ENCODE measurements at regions not wholly inside any gene's neighbourhood (a gene's known extent, or its start where the extent isn't known, plus 50 kb on each side); places are given as distances from the start of the nearest gene placed in this dataset.

DNA sequence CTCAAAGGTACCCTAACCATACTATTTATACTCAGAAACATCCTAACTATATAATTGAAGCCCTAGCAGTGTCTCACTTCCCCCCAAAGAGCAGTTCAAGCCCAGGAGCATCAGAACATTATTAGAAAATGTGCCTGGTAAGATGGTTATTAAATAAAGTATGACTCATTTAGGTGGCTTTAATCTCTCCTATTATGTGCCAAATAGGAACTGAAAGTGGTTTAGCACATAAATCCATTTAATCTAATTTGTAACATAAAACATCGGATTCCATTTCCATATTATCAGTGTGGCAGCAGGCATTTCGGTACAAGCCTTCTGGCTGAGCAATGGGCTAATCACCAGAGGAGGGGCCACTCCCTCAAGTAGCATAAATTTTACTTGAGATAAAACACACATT is 395.2 kb upstream of the TMTC1 start:
- ChIA-PET CTCF (interaction anchor here (0.6 to 0.7 kb wide), 2 partner anchors 118 to 629 kb away, joined by 3 read pairs; no protein-coding TSS in a partner anchor), POLR2A (no interaction called here)
- intact Hi-C loops (cut with micrococcal nuclease): no loop called here
- Mint-ChIP-seq H3K4me3 (ENCODE audit: unreplicated experiment) (no peak overlapping the region), H3K9me3 (ENCODE audit: unreplicated experiment) (peaks cover 7% of the 10 kb centered on the region), H3K27ac (ENCODE audit: low read depth, unreplicated experiment) (no peak overlapping the region), H3K27me3 (ENCODE audit: insufficient read depth, unreplicated experiment) (no peaks in the 10 kb centered on the region), H3K4me1 (ENCODE audit: insufficient read depth, unreplicated experiment) (no peaks in the 10 kb centered on the region), H3K36me3 (ENCODE audit: insufficient read depth, unreplicated experiment) (no peaks in the 10 kb centered on the region)
- no TSS peak for BruUV-seq (replicated peaks)
- TF ChIP-seq, protein P1, sequence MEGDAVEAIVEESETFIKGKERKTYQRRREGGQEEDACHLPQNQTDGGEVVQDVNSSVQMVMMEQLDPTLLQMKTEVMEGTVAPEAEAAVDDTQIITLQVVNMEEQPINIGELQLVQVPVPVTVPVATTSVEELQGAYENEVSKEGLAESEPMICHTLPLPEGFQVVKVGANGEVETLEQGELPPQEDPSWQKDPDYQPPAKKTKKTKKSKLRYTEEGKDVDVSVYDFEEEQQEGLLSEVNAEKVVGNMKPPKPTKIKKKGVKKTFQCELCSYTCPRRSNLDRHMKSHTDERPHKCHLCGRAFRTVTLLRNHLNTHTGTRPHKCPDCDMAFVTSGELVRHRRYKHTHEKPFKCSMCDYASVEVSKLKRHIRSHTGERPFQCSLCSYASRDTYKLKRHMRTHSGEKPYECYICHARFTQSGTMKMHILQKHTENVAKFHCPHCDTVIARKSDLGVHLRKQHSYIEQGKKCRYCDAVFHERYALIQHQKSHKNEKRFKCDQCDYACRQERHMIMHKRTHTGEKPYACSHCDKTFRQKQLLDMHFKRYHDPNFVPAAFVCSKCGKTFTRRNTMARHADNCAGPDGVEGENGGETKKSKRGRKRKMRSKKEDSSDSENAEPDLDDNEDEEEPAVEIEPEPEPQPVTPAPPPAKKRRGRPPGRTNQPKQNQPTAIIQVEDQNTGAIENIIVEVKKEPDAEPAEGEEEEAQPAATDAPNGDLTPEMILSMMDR (IDR thresholded peaks at IDR 0.05; ENCODE audit: unreplicated experiment): no peak
- no peak for DNase-seq (ENCODE audit: unreplicated experiment)

DNA sequence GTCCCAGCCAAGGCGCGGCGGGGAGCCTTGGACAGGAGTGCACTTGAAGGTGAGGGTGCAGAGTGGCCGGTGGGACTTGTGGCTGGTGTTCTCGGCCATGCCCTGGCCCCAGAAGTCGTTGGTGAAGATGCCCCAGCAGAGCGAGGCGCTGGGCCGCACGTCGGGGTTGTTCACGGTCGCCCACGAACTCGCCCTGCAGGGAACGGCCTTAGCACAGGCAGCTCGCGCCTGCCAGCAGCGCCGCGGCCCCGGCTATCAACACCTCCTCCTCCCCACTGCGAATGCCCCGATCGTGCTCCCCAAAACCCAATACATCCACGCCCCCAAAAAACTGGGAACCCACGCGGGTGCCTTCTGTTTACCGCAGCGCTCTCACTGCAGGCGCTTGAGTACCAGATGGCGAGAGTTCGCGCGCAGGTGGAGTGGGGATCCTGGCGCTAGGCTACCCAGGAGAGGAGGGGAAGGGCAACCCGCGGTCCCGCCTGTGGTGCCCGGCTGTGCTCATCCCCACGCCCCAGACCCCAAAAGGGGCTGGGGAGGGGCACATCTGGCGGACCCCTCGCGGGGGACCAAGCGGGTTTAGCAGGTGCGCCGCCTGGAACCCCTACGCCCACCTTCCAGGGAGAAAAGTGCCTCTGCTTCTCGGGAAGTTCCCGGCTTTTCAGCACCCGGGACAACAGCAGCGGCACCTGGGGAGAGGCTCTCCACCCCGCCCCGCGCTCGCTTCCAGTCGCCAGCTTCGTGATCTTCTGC is 386.3 kb upstream of the TMTC1 start:
- Mint-ChIP-seq H3K27ac (ENCODE audit: low read depth, unreplicated experiment) (no peak overlapping the region), H3K9me3 (ENCODE audit: unreplicated experiment) (no peaks in the 10 kb centered on the region), H3K4me3 (ENCODE audit: unreplicated experiment) (no peak overlapping the region), H3K36me3 (ENCODE audit: insufficient read depth, unreplicated experiment) (no peaks in the 10 kb centered on the region), H3K4me1 (ENCODE audit: insufficient read depth, unreplicated experiment) (no peaks in the 10 kb centered on the region), H3K27me3 (ENCODE audit: insufficient read depth, unreplicated experiment) (no peaks in the 10 kb centered on the region)
- POLR2A ChIA-PET: interaction anchor here (1.0 kb wide), 1 partner anchor 16 kb away, joined by 3 read pairs; no protein-coding TSS in a partner anchor
- intact Hi-C loops (cut with micrococcal nuclease): no loop called here
- no peak for DNase-seq (ENCODE audit: unreplicated experiment)
- TF ChIP-seq, protein P1 (IDR thresholded peaks at IDR 0.05; ENCODE audit: unreplicated experiment): no peak
- BruUV-seq (replicated peaks): no TSS peak
- CTCF ChIA-PET: interaction anchor here (0.5 kb wide), 1 partner anchor 23 kb away, joined by 3 read pairs; no protein-coding TSS in a partner anchor

DNA sequence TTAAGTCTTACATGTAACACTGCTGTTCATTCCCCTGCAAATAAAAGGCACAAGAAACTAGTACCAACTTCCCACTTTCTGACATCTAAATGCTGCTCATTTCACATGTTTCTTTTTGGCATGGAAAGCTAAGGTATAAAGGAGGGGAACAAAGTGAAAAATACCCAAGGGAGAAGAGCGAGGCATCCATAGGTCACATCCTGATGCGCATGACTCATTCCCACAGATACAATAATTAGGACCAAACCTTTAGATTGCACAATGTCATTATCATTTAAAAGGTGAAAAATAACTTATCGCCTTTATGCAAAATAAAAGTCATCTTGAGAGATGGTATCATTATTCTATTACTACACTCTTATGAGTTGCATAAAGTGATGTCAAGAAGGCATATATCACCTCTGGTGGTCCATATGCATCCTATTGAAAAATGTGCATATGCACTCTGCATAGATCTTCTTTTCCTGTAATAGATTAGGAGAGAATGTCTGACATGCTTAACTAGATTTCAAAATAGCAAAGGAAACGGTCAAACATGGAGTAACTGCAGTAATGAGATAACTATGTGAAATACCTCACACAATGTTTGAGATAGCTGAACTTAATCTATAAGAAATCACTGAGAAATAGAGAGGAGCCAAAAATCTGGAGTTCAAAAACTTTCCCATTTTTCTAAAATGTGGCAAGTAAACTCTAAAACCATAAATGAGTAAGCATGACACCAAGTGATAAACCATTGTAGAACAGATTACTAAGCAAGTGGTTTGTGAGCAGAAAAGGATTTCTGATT is 382.5 kb upstream of the TMTC1 start:
- CTCF ChIA-PET: no interaction called here
- Mint-ChIP-seq H3K27ac (ENCODE audit: low read depth, unreplicated experiment) (no peak overlapping the region), H3K36me3 (ENCODE audit: insufficient read depth, unreplicated experiment) (no peaks in the 10 kb centered on the region), H3K4me1 (ENCODE audit: insufficient read depth, unreplicated experiment) (no peaks in the 10 kb centered on the region), H3K9me3 (ENCODE audit: unreplicated experiment) (no peaks in the 10 kb centered on the region), H3K27me3 (ENCODE audit: insufficient read depth, unreplicated experiment) (no peaks in the 10 kb centered on the region), H3K4me3 (ENCODE audit: unreplicated experiment) (no peak overlapping the region)
- DNase-seq (ENCODE audit: unreplicated experiment): no peak
- POLR2A ChIA-PET: no interaction called here
- intact Hi-C loops (cut with micrococcal nuclease): no loop called here
- TF ChIP-seq, protein P1 (IDR thresholded peaks at IDR 0.05; ENCODE audit: unreplicated experiment): no peak
- BruUV-seq (replicated peaks): no TSS peak

All from MCF 10A (cell line).